MM.1S (cell line): ENCODE measurements at regions not wholly inside any gene's neighbourhood (a gene's known extent, or its start where the extent isn't known, plus 50 kb on each side); places are given as distances from the start of the nearest gene placed in this dataset.

ENCODE experiments used
- EZH2 ChIP-seq: fragments of 300-600 bp; sonication (generic); optimal IDR thresholded peaks from 2 replicates; pipeline ENCODE3; 2017; ENCODE audit warnings: low read depth, mild to moderate bottlenecking, antibody characterized with exemption, low read length, mixed read lengths
- EZH2phosphoT487 ChIP-seq: fragments of 300-600 bp; sonication (generic); IDR thresholded peaks from 2 replicates; pipeline ENCODE4 v1.6.1; 2018; ENCODE audit warnings: antibody characterized with exemption, low read length
- TF ChIP-seq, protein P1 (sequence below): fragments of 300-600 bp; sonication (generic); IDR thresholded peaks from 2 replicates; pipeline ENCODE4 v1.5.1; 2016; ENCODE audit warnings: antibody characterized with exemption, low read length, mixed read lengths

DNA sequence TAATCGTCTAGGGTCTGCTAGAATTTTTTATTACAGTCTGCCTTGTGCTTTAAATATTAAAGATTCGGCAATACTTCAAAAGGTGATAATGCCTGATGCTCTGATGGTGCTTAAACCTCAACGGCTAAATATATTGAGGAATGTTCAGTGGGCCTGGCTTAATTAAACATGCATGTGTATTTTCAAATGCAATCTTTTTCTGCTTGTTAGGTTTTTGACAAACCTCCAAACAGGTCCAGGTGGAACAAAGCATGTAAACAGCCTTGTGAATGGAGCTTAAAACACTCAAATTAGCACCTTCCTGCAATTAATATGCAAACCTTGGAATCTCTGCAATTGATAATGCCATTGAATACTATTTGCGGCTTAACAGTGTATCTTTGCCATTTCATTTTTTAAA lies 334.9 kb downstream of the BARHL2 start:
- TF ChIP-seq, protein P1, sequence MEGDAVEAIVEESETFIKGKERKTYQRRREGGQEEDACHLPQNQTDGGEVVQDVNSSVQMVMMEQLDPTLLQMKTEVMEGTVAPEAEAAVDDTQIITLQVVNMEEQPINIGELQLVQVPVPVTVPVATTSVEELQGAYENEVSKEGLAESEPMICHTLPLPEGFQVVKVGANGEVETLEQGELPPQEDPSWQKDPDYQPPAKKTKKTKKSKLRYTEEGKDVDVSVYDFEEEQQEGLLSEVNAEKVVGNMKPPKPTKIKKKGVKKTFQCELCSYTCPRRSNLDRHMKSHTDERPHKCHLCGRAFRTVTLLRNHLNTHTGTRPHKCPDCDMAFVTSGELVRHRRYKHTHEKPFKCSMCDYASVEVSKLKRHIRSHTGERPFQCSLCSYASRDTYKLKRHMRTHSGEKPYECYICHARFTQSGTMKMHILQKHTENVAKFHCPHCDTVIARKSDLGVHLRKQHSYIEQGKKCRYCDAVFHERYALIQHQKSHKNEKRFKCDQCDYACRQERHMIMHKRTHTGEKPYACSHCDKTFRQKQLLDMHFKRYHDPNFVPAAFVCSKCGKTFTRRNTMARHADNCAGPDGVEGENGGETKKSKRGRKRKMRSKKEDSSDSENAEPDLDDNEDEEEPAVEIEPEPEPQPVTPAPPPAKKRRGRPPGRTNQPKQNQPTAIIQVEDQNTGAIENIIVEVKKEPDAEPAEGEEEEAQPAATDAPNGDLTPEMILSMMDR, result no peak
- TF ChIP-seq EZH2 (no peak), EZH2phosphoT487 (no peak)
